Stimulated activated CD4-positive, alpha-beta T cell treated with anti-CD3 and anti-CD28 coated beads, Interleukin-4, amount 100 ng/mL, for 24 hours (primary cell): ENCODE measurements at regions not wholly inside any gene's neighbourhood (a gene's known extent, or its start where the extent isn't known, plus 50 kb on each side); places are given as distances from the start of the nearest gene placed in this dataset.
"Not testable (repeated sequence)": the region's sequence is repeated elsewhere in the genome, so short reads cannot be mapped to it uniquely, and the experiment has no call there.

ENCODE experiments used
- DNase-seq: peaks from one replicate; pipeline ENCODE4 v3.0.0-alpha.2; 2020

DNA sequence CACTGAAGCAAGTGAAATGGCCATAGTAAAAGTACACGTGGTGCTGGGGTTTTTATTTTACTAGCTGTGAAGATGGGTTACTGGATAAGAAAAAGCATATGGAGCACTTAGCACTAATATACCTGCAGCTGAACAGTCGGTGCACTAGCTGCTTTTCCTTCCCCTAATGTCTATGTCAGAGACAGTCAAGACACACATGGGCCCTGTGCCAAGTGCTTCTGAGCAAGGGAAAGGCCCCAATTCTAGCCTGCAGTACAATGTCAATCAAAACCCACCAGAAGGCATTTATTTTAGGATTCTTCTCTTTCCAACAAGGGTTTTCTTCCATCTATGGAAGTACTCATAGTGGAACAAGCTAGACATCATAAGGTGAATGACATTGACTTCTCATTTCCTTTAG lies 716.7 kb downstream of the CCSER2 start:
- no peak for DNase-seq

DNA sequence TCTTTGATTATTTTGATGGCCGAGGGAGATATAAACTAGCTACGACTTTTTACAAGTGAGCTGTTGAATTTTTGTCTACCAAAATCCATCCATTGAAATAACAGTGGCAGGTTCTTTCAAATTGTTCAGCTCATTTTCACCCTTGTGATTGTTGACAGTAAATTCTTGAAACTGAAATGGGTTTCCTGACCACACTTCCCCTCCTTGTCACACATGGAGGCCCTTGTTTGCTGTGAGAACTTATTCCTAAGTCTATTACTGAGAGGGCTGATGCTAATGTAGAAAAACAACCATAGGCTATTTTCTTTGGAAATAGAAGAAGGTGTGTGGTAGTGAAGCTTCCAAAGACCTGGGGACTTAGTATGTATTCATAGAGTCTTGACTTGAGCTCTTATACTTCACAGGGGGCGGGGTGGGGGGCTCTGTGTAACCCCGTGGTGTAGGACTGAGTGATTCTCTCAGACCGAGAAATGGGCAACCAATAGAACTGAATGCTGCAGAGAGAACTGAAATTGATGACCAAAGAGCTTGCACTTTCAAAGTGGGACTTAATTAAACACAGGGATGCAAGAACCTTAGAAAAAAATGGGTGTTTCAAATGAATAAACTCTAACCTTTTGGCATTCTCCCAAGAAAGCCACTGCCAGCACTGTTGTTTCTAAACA lies 718.9 kb downstream of the CCSER2 start:
- no peak for DNase-seq

DNA sequence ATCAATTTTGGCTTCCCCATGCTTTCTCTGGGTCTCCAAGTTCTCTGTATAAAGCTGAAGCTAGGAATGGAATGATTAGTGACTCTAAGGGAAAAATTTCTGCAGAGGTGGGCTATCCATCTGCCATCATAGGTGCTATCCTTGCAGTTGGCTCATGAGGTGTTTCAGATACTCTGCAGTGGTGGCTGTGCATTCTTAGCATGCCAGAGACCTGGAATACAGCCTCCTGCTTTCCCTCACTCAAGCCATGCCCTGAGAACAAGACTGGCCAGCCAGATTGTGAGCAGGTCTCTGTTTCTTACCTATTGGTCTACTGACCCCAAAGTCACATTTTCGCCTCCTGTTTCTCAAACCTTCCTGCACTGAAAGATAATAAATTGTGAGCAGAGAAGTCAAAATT lies 719.6 kb downstream of the CCSER2 start:
- DNase-seq: no peak

DNA sequence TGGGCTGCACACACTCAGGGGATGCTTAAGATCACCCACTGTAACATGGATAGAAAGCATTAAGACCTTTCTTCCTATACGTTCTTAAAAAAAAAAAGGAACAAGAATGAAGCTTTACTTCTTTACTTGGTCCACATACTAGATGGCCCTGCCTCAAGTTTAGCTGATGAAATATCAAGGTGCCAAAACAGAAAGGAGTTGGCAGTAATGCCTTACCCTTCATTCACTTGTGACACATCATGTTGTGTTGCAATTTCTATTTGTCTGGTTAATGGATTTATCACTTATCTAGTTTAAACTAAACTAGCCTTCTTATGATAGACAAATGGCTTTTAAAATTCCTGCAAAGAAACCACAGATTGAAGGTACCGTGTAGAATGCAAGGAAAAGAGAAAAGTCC lies 720.3 kb downstream of the CCSER2 start:
- no peak for DNase-seq

DNA sequence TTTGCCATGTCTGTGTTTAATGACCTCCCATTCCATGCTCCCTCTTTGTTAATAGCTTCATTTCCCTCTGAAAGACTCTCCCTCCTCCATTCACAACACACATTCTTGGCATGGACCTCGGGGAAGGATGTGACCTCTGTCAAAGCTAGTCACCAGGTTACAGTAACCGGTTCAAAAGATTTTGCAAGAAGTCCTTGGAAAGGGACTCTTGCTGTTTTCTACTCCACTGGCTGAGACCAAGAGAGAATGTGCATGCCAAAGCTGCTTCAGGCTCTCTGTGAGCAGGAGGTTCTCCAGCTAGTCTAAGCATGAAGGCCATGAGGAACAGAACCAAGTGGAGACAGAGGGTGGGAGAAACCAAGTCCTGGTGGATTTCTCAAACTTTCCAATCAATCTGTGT lies 732.6 kb downstream of the CCSER2 start:
- no peak for DNase-seq

DNA sequence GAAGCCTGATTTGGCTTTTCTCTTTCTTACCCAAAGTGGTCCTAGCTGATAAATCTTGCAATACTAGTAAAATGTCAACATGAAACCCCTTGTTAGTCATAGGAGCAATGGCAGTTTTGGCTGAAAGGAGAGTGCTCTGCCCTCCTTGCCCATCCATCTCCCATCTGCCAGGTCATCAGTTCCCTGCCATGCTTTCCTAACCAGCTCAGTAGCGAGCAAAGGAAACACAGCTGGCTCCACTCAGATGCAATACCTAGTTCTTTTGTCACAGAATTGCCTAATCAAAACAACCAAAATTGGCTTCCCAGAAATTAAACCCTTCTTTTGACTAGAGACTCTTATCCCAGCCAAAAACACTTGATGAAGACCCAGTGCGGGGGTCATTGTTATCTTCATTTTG lies 733.0 kb downstream of the CCSER2 start:
- no peak for DNase-seq

DNA sequence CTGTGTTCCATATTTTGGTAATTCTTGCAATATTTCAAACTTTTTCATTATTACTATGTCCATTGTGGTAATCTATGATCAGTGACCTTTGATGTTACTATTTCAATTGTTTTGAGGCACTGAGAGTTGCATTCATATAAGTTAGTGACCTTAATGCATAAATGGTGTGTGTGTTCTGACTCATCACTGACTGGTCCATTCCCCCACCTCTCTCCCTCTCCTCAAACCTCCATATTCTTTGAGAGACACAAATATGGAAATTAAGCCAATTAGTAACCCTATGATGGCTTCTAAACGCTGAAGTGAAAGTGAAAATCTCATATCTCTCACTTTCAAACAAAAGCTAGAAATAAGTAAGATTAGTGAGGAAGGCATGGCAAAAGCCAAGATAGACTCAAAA lies 739.6 kb downstream of the CCSER2 start:
- no peak for DNase-seq

DNA sequence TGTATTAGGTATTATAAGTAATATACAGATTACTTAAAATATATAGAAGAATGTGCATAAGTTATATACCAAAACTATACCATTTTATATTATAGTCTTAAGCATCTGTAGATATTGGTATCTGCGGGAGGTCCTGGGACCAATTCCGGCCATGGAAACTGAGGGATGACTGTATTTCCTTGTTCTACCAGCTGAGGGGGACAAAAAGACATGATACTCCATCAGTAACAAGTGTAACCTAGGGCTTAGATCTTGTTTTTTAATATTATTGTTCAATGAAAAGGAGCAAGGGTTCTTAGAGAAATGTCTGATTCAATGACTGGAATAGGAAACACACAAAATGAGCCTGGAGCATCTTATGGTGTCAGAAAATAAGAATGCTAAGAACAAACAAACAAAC lies 752.5 kb downstream of the CCSER2 start:
- DNase-seq: no peak

DNA sequence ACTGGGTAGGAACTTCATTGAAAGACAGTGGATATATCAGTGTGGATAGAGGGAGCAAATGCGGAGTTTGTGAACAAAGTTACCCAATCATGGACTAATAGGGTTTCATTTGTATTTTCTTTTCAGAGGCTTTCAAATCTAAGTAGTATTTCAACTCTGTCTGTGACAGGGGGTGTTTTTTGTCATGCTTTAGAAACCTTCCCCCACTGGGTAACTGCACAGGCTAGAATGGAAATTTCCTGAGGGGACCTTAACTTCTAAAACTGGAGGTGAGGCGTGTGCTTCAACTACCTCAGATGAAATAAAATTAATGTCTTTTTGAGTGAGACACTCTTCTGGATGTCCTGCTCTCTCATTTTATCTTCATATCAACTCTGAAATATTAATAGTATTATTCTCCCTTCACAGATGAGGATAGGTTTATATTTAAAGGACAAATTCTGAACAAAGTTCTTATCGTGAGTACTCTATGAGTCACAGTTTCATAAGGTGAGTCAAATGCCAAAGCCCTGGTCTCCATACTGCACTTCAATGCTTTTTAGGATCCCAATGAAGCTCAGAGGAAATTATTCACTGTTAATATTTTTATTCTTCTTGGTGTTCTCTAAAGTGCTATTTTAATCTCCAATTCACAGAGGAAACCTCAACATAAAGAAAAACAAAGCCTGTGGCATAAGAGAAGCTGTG lies 770.6 kb downstream of the CCSER2 start:
- no peak for DNase-seq

DNA sequence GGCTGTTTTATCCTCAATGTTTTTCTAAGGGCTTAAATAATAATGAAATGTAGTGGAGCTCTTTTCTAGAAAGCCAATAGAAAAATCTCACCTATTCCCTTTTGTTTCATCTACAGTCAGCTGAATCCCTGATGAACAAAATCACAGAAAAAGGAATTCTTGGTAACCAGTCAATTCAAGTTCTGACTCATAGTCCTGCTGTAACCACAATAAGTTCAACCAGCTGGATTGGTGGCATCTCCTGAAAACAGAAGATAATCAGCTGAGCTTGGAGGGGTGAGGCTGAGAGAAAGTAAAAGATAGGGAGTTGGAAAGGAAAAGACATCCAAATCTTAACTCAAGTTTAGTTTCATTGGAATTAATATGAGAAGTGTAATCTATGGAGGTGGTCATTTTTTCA lies 772.1 kb downstream of the CCSER2 start:
- no peak for DNase-seq

DNA sequence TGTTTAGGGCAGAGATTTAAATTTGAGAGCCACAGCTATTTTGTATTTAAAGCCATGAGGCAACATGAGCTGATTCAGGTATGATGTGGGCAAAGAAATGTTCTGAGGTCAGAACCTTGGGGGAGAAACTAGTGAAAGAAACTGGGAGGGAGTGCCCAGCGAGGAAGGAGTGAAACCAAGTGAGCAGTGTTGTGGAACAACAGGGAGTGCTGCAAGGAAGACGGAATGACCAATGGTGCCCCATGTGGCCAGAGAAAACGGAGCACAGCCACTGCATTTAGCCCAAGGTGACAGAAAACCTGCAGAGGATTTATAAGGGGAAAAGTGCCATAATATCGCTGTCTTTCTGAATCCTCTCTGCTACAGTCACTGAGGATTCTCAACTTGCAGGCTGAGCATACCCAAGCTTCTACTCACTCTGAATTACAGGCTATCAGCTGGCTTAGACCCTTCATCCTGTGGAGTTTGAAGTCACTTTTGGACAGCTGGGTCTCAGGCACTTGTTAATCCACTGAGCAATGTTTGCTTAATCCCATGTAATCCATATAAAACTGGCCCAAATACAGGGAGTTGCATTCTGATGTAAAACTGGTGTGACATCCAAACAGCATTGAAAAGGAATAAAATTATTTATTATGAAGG lies 777.3 kb downstream of the CCSER2 start:
- no peak for DNase-seq

DNA sequence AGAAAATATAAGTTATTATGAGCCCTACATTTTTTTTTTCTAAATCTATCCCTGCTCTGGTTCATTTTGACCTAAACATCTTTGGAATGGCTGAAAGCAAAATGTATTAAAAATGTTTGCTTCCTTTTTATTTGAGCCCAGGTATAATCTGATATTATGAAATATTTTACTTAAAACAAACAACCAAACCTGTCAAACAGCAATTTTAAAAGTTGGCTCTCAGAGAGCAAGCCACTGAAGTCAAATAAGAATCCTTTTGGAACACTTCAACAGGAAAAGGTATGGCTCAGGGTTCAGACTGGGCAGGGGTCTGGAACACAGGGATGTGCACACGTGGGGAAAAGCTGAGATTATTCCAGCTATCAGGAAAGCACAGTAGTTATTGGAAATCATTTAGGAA lies 782.9 kb downstream of the CCSER2 start:
- DNase-seq: no peak

DNA sequence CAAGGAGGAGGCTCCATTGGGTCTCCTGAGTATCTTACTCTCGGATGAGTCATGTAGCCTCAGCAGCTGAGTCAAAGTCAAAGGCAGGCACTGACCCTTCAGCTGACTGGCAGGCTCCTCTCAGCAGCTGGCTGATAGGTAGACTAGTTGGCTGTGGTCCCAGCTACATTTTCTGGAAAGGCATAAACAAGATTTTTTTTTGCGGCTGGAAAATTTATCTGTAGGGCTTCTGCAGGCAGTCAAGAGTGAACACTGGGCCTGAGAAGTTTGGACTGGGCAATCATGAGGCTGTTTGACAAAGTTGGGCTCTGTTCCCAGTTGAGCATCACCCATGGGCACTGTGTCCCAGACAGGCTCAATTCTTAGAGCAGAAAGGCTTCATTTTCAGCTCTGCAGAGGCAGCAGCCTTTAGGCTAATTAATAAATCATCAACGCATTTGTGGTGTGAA lies 796.2 kb downstream of the CCSER2 start:
- no peak for DNase-seq

DNA sequence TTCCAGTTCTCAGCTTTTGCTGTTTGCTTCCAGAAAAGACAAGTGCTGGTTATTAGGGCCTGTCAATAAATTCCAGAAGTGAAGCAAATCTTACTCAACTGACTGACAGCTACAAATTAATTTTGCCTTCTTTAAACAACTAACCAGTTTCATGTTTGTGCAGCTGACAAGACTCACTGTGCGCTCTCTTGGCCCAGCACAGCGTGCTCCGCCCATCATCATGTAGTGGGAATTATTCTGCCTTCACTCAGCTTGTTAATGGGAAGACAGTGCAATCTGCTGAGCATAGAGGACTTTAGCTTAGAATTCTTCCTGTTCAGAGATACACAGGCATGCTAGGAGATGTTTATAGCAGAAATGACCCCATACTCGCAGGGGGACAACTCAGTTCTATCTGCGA lies 808.9 kb downstream of the CCSER2 start:
- no peak for DNase-seq

DNA sequence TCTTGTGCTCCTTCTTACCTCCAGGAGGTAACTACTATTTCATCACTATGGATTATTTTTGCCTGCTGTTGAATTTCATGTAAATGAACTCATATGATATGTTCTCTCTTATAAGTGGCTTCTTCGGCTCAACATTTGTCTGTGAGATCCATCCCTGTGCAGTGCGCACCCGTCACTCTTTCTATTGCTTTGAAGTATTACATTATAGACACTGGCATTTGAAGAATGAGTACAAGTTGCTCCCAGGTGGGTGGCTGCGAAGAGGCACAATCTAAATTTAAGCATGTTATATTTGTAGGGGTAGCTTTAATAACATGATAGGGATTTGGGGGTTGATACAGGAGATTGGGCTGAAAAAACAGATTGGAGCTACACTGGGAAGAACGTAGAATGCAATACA lies 809.7 kb downstream of the CCSER2 start:
- no peak for DNase-seq

DNA sequence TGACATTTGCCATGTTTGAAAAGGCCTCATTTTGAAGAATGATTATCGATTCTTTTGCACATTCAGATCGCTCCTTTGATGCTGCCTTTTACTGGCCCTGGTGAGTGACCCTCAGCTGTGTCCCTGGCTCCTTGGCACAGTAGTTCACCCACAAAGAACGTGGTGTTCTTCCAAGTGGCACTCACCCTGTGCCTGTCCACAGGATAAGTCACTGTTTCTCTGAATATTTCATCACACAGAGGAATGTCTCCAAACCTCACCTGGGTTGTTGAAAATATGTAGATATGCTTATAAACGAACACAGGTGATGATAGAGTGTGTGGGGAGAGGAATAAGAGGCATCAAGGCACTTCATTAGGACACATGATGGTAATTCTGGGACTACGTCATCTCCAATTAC lies 810.7 kb downstream of the CCSER2 start:
- DNase-seq: no peak

DNA sequence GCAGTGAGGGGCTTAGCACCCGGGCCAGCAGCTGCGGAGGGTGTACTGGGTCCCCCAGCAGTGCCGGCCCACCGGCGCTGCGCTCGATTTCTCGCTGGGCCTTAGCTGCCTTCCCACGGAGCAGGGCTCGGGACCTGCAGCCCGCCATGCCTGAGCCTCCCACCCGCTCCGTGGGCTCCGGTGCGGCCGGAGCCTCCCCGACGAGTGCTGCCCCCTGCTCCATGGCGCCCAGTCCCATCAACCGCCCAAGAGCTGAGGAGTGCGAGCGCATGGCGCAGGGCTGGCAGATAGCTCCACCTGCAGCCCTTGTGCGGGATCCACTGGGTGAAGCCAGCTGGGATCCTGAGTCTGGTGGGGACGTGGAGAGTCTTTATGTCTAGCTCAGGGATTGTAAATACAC lies 813.1 kb downstream of the CCSER2 start:
- DNase-seq: not testable (repeated sequence)

DNA sequence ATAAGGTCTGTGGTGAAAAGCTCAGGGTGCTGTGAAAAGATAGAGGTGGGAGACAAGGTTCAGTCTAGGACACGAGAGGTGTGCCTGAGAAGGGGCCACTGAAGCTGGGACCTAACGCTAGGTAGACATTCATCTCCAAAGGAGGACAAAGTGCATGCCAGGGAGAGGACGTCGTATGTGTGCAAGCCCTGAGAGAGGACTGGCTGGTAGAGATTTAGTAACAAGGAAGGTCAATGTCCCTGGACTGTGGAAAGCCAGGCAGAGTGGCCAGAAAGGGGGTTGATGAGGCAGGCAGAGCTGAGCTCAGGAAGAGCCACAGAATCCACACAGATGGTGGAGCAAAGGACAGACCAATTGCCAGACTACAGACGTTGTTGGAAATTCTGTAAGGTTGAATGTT lies 817.6 kb downstream of the CCSER2 start:
- DNase-seq: no peak

DNA sequence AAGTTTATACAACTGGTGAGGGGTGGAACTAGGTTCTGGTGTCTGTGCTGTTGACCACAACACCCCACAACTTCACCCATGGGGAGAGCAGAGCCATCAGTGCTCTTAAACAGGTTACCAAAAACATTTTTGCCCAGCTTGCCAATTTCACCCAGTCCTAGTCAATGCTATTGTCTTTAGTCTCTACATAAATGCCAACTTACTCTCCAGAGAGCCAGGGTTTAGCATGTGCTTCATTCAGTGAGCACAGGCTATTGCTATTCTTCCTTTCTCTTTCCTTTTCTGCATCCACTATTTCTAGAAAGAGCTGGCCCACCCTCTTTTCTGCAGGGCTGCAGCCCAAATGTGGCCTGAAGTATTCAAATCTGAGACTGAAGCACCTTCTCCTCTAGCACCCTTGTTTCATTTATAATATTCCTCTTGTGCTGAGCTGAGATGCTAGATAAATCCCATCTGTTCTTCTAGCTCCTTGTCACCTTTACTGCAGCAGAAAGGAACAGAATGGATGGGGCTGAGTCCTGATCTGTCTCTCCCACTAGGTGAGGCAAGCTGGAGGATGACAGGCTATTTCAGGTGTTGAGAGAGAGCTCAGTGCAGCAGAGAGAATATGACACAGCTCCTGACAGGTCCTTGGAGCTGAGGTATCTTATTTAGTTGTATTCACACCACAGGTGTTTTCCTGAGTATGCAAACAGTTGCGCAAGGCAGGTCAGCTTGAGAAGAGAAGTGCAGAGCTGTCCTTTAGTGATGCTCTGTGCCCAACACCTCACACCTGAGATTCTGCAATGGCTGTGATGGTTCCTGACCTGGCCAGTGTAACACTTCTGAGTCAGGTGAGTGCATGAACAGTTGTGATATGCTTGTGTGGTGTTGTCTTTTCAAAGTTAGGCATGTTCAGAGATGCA lies 819.2 kb downstream of the CCSER2 start:
- DNase-seq: no peak

DNA sequence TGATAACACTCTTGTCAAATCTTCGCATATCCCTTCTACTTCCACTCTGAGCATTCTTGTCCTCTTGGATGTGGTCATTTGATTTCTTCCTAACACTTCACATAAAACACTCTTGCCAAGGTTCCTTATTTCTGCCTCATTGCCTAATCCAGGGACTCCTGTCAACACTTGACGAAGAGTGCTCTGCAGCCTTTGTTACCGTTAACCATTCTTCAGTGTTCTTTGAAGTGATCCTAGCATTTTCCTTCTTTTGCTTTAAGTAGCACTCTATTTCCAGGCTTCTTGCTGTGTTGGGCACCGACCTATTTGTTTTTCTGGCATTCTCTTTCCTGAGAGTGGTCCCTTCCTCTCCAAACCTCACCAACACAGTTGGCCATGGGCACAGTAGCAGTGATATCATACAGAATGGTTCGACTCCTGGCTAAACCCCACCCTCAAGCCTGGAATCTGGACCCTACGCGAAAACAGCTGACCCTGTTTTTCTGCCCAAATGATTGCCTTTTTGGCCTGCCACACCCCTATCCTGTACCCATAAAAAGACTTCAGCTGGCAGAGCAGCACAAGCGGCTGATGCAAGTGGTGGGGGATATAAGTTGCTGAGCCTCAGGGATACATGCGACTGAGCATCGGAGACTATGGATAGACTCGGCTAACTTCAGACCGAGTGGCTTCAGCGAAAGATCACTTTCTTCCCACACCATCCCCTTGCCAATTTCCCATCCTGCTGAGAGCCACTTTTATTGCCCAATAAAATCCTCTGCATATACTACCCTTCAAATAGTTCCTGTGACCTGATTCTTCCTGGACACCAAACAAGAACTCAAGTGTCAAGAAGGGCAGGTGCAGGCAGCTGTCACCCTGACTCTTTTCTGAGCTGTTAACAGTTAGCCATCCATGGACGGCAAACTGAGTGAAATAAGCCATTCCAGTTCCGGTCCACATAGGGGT lies 820.6 kb downstream of the CCSER2 start:
- DNase-seq: no peak

DNA sequence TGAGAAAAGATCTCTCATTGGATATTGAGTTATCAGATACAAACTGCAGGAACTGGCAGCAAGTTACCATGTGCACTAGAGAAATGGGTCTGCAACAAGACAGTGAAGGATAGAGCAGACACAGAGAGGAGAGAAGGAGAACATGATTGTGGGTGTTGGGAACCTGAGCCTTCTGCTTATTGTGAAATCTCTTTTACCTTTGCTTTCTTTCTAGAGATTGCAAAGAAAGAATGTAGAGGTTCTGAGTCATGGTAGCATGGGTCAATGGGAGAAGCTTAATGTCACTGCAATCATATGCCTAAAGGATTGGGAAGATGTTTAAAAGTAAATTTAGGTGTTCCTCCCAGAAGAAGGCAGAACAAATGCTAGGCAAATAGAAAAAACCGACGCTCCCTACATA lies 821.4 kb downstream of the CCSER2 start:
- DNase-seq: no peak

DNA sequence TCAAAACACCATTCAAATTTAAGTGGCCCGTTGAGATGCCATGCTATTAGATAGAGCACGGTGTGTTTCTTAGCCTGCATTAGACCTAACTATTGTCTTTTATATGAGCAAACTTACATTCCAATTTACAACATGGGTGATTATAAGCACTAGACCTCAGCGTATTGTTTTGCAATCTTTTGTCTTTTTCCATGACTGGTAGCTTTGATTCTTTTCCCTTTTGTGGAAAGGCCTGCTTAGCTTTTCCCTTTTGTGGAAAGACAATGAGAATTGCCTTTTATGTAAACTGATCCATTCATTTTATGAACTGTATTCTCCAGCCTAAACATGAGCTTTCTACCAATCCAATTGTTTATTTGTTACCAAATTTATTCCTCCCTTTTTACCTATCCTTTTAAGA lies 823.1 kb downstream of the CCSER2 start:
- no peak for DNase-seq
